ENCODE measurements at regions not wholly inside any gene's neighbourhood (a gene's known extent, or its start where the extent isn't known, plus 50 kb on each side); places are given as distances from the start of the nearest gene placed in this dataset.
"Not testable (repeated sequence)": the region's sequence is repeated elsewhere in the genome, so short reads cannot be mapped to it uniquely, and the experiment has no call there.

DNA sequence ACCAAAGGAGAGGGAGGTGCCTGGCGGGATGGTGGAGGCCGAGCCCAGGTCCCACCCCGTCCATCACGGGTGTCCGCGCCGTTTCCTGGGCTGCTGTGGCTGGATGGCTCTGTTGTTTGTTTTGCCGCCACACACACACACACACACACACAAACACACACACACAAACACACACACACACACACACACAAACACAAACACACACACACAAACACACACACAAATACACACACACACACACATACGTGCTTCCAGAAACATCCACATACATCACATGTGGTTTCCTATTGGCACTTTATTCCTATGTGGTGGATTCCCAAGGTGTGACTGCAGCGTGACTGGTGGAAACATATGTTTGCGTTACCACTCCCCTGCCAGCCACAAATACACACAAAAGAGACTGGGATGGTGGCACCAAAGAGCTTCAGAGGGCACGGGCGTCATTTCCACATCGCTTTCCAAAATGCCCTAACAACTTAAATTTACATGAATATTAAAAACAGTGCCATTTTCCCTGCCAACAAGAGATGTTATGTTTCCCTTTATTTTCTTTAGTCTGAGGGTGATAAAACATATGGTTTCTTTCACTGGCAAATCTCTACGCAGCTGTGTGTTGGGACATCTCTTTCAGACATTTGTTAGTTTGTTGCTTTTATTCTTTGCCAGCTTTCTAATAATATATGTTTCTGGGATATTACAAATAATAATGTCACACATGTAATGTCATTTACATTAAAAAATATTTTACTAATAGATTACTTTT lies 356.8 kb downstream of the BRD1 start:
- no peak for DNase-seq

DNA sequence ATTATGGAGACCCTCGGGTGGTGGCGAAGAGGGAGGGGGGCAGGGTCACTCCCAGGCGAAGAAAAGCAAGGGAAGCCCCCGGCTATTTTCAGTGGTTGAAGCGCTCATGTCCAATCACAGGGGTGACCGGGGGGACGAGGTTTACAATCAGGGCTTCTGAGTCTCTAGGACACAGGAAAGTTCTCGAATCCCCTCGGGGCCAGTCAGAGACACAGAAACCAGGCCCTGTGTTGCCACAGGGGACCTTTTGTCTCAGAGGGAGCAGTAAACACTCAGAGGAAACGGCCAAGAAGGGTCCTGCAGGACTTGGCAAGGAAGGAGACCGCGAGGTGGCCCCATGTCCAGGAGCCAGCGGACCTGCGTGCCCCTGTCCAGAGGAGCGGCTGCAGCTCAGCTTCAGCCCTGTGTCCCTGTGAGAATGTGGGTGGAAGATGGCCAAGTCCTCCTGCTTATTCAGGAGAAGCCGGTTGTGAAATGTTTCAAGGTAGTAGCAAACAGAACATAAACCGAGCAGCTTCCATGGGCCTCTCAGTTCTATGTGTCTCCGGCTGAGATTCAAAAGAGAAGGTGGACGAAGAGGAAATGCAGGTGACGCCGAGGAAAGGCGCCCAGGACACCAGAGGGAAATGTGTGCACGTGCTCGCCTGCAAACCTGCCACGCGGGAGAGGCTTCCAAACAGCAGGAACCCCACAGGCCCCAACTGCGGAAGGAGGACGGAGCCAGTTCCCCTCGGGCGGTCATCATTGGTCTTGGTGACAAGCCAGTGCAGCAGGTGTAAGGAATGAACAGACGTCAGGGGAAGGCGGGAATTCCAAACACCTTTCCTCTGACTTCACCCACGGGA lies 357.6 kb downstream of the BRD1 start:
- DNase-seq: no peak

- DNase-seq: no peak
These were observed 359.0 kb downstream of the BRD1 start for GRCh38 chr22:49468487-49469198.

DNA sequence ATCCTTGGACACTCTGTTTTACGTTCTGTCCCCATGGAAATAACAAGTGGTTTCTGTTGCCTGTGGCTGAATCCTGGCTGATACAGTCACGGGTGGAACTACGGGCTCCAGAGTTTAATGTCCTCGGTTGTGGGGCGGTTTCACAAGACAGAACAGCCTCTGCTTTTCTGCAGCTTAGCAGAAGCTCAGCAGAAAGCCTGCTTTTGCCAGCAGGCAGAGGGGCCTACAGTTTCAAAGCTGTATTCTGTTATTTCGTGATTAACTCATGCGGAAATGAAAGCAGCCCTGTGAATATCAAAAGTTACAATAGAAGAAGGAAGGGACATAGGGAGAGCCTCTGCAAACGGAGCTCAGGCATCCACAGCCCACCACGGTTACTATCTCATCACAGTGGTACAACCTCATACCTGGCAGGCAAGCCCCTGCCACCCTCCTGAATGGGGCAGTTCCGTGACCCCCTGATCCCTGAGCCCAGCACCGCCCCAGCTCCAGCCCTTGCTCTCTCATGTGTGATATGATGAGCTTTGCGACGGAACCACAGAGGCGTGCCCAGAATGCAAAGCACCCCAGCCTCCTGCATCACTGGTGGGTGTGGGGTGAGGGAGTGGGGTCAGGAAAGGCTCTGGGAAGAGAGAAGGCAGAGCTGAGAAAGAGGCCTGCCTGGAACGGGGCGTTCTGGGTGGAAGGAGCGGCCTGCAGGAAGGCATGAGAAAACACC lies 360.6 kb downstream of the BRD1 start:
- DNase-seq: no peak

DNA sequence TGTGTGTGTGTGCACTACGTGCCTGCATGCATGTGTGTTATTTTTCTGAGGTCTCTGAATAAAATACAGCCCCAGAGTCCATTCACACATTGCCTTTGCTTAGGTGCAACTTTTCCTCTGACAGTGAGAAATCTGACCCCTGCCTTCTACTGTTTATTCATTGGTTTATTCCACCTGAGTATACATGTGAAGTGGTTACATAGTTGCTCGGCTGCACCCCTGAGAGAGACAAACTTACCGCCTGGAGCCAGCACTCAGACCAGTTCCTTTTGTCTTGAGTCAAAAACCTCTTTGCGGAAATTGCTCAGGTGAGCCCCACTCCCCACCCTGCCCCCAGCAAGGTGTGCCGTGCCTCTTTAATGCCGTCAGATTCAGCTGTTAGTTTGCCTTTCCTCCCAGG lies 363.6 kb downstream of the BRD1 start:
- DNase-seq: no peak

- peak in 1 of 2 donors; percentile 28 for DNase-seq
These were observed 364.9 kb downstream of the BRD1 start for GRCh38 chr22:49462795-49463194.

GRCh38 chr22:49462291-49462690 lies 365.4 kb downstream of the BRD1 start:
- no peak for DNase-seq

DNA sequence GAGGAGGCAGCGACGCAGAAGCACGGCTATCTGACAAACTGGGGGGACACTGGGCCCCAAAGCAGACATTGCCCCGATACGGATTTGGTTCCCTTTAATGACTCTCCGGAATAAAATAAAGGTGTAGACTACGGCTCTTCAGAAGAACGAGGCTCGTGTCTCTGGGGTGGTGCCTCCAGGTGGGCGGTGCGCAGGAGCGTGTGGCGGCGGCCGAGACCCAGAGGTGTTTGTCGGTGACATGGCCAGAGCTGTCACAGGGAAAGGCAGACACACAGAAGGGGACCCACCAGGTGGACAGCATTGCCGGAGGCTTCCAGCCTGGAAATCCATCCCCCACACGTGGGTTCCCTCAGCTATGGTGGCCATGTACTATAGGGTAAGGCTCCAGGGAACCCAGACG lies 366.0 kb downstream of the BRD1 start:
- no peak for DNase-seq

DNA sequence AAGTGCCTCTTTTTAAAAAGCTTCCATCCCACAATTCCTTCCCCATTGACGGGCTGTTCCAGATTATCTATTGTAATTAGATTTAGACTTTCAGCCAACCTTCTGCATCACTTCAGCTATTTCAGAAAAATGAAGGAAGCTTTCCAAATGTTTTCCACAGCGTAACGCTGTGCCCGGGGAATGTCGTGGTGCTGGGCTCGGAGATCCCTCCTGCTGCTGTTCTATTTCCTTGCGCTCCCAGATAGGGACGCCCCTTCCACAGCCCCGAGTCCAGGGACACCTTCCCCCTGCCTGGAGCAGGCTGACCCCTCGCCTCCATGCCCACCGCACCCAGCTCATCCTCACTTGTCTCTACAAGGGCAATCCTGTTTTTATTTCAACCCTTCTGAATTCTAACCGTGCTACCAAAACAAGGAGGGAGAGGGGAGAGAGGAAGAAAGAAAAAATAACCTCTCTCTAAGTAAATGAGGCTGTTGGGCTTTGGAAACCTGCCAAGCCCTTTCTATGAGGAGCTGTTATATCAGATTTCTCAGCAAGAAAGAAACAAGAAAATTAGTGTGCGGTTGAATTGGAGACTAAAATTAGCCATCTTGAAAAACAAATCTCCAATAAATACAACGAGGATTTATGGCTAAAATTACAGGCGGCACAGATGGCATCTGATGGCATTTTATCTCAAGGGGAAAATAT lies 366.9 kb downstream of the BRD1 start:
- DNase-seq: no peak

GRCh38 chr22:49460091-49460490 lies 367.6 kb downstream of the BRD1 start:
- no peak for DNase-seq

GRCh38 chr22:49458708-49459099 lies 369.0 kb downstream of the BRD1 start:
- DNase-seq: no peak

GRCh38 chr22:49457946-49458707 lies 369.5 kb downstream of the BRD1 start:
- DNase-seq: no peak

DNA sequence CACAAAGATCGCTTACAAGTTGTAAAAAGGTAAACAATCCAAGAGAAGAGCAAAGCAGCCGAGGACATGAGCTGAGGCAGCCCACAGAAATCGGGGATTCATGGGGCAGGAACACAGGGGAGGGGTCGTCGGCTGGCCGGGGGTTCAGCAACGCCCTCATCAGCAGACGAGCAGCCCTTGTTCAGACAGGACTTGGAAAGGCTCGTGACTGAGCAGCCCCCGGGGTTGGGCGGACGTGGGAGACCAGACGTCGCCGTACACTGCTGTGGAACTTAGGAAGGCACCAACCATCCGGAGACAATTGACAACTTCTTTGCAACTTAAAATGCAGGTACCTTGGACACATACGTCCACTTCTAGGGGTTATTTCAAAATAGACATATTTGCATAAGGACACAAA lies 370.5 kb downstream of the BRD1 start:
- DNase-seq: no peak

DNA sequence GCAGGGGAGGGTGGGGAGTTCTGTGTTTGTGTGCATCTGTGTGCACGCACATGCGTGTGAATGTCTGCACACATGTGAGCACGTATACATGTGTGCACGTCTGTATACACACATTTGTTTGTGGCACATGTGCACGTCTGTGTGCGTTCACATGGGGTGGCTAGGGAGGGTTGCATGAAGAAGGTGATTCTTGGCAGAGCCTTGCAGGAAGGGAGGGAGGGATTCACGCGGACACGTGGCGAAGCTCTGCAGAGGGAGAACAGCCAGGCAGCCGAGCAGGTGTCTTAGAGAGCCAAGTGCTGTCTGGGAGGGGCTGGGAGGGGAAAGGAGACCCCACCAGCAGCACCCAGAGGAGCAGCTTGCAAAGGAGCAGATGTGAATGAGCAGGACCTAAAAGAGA lies 372.1 kb downstream of the BRD1 start:
- DNase-seq: no peak

GRCh38 chr22:49454726-49455125 lies 372.9 kb downstream of the BRD1 start:
- DNase-seq: no peak

- no peak for DNase-seq
These were observed 373.9 kb downstream of the BRD1 start for GRCh38 chr22:49453771-49454170.

DNA sequence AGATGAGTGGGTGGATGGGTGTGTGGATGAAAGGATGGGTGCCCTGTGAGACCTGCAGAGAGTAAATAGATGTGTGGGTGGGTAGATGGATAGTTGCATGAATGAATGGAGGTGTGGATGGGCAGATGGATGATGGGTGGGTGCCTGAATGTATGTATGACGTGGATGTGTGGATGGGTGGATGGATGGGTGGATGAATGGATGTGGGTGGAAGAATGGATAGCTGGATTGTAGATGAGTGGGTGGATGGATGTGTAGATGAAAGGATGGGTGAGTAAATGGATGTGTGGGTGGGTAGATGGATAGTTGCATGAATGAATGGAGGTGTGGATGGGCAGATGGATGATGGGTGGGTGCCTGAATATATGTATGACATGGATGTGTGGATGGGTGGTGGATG lies 374.7 kb downstream of the BRD1 start:
- not testable (repeated sequence) for DNase-seq

DNA sequence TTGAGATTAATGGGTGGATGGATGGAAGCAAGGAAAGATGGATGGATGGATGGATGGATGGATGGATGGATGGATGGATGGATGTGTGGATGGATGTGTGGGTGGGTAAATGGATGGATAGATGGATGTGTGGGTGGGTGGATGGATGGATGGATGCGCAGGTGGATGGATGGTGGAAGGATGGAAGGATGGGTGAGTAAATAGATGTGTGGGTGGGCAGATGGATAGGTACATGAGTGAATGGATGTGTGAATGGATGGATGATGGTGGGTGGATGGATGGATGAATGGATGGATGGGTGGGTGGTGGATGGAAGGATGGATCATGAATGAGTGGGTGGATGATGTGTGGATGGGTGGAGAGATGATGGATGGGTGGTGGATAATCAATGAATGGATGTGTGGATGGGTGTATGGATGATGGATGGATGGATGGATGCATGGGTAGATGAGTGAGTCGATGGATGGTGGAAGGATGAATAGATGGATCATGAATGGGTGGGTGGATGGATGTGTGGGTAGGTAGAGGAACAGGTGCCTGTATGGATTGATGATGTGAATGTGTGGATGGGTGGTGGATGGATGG lies 375.2 kb downstream of the BRD1 start:
- no peak for DNase-seq

DNA sequence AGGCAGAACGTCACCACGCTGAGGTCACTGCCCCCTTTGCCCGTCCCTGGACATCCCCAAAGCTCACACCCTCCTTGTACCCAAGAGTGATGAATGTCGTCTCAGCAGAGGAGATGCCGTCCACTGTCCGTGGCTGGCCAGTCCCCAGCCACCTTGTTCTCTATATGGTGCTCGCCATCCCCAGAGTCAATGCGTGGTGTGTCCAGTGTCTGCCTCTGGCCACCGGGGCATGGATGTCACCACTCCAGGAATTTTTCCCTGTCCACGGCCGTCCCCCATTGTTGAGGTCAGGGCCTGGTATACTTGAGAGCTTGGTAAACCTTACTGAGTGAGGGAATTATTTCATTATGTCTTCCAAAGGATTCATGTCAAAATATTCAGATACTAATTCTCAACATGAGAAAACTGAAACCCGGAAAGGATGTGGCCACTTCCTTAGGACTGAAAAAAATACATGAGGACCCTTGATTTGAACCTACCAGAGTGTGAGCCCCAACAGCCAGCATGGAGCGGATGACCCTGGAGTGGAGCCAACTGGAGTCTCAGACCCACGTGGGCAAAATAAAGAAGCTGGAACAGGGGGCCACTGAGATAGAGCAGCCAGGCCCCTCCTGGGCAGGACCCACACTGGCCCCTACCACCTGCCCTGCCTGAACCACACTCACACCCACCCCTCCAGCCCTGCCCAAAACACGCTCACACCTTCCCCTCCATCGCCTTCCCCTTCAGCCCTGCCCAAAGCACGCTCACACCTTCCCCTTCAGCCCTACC lies 376.4 kb downstream of the BRD1 start:
- no peak for DNase-seq

DNA sequence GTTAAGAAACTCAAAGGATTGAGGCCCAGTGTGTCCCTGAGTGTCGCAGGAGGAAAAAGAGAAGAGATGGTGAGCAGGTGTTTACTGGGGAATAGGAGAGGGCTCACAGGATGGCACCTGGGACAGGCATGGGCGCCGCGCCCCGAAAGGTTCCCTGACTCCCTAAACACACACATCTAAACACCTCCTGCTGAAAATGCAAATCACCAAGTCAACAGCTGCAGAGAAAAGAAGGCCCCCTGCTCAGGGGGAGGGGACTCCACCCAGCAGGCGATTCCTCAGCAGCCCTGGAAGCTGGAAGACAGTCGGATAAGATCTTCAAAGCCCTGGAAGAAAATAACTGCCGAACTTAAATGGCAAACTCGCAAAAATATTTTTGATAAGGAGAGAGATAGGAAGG lies 377.2 kb downstream of the BRD1 start:
- DNase-seq: no peak

Measured in CD4-positive, alpha-beta T cell treated with Interleukin-1 beta for 1 hour (primary cell).